ENCODE measurements at regions not wholly inside any gene's neighbourhood (a gene's known extent, or its start where the extent isn't known, plus 50 kb on each side); places are given as distances from the start of the nearest gene placed in this dataset.
A peak's percentile ranks its signal among the peaks of the same experiment; 100 is the strongest.

- ChIA-PET CTCF (no interaction called here), POLR2A (no interaction called here)
- no peak for DNase-seq (ENCODE audit: extremely low spot score)
- no peak for TF ChIP-seq BHLHE40 (IDR thresholded peaks at IDR 0.05; ENCODE audit: borderline replicate concordance)
Observed at GRCh38 chr10:130300608-130301020, 164.4 kb downstream of the GLRX3 start.

GRCh38 chr10:130301021-130301892, 165.1 kb downstream of the GLRX3 start:
- ChIA-PET CTCF (no interaction called here), POLR2A (no interaction called here)
- DNase-seq (ENCODE audit: extremely low spot score), result no peak
- TF ChIP-seq FOXA1 (IDR thresholded peaks at IDR 0.05), result no peak
- TF ChIP-seq BHLHE40 (IDR thresholded peaks at IDR 0.05; ENCODE audit: borderline replicate concordance), result no peak
- TF ChIP-seq ZNF384 (IDR thresholded peaks at IDR 0.05), result no peak
- no peak for TF ChIP-seq FOXK2 (IDR thresholded peaks at IDR 0.05)

GRCh38 chr10:130326954-130327353, 190.8 kb downstream of the GLRX3 start:
- TF ChIP-seq FOXK2 (IDR thresholded peaks at IDR 0.05) (no peak), SP1 (IDR thresholded peaks at IDR 0.05) (no peak), LEF1 (IDR thresholded peaks at IDR 0.05; ENCODE audit: borderline replicate concordance) (no peak), BHLHE40 (IDR thresholded peaks at IDR 0.05; ENCODE audit: borderline replicate concordance) (no peak), ELF4 (IDR thresholded peaks at IDR 0.05) (no peak), NFRKB (IDR thresholded peaks at IDR 0.05) (no peak), SUZ12 (IDR thresholded peaks at IDR 0.05) (no peak), ARNT (IDR thresholded peaks at IDR 0.05) (no peak), TARDBP (IDR thresholded peaks at IDR 0.05) (no peak)
- DNase-seq (ENCODE audit: extremely low spot score), result no peak
- ChIA-PET CTCF (no interaction called here), POLR2A (no interaction called here)

- ChIA-PET CTCF (no interaction called here), POLR2A (no interaction called here)
- TF ChIP-seq FOXK2 (IDR thresholded peaks at IDR 0.05), result no peak
- no peak for DNase-seq (ENCODE audit: extremely low spot score)
Observed at GRCh38 chr10:130329792-130330191, 193.6 kb downstream of the GLRX3 start.

- CTCF ChIA-PET, result no interaction called here
- DNase-seq (ENCODE audit: extremely low spot score), result no peak
- POLR2A ChIA-PET, result no interaction called here
- TF ChIP-seq FOXK2 (IDR thresholded peaks at IDR 0.05), result no peak
- TF ChIP-seq FOXA1 (IDR thresholded peaks at IDR 0.05), result no peak
- TF ChIP-seq SUZ12 (IDR thresholded peaks at IDR 0.05), result no peak
- no peak for TF ChIP-seq FOXM1 (IDR thresholded peaks at IDR 0.05; ENCODE audit: borderline replicate concordance)
Observed at GRCh38 chr10:130333185-130333584, 197.0 kb downstream of the GLRX3 start.

- POLR2A ChIA-PET, result no interaction called here
- TF ChIP-seq SUZ12 (IDR thresholded peaks at IDR 0.05) (no peak), ZNF384 (IDR thresholded peaks at IDR 0.05) (no peak), NFRKB (IDR thresholded peaks at IDR 0.05) (no peak), HDGF (IDR thresholded peaks at IDR 0.05; ENCODE audit: borderline replicate concordance) (no peak), FOXA1 (IDR thresholded peaks at IDR 0.05) (no peak)
- CTCF ChIA-PET, result no interaction called here
- DNase-seq (ENCODE audit: extremely low spot score), result no peak
Observed at GRCh38 chr10:130335336-130335735, 199.1 kb downstream of the GLRX3 start.

GRCh38 chr10:130336617-130337304, 200.6 kb downstream of the GLRX3 start:
- peak; percentile 33 for DNase-seq (ENCODE audit: extremely low spot score)
- no peak for TF ChIP-seq FOXA1 (IDR thresholded peaks at IDR 0.05)
- ChIA-PET CTCF (no interaction called here), POLR2A (no interaction called here)

GRCh38 chr10:130337305-130337640, 201.1 kb downstream of the GLRX3 start:
- ChIA-PET POLR2A (no interaction called here), CTCF (no interaction called here)
- DNase-seq (ENCODE audit: extremely low spot score), result no peak
- TF ChIP-seq FOXM1 (IDR thresholded peaks at IDR 0.05; ENCODE audit: borderline replicate concordance) (no peak), HDGF (IDR thresholded peaks at IDR 0.05; ENCODE audit: borderline replicate concordance) (no peak), ARNT (IDR thresholded peaks at IDR 0.05) (no peak), ELF4 (IDR thresholded peaks at IDR 0.05) (no peak), LEF1 (IDR thresholded peaks at IDR 0.05; ENCODE audit: borderline replicate concordance) (no peak), NFRKB (IDR thresholded peaks at IDR 0.05) (no peak), BHLHE40 (IDR thresholded peaks at IDR 0.05; ENCODE audit: borderline replicate concordance) (no peak), FOXK2 (IDR thresholded peaks at IDR 0.05) (no peak), TARDBP (IDR thresholded peaks at IDR 0.05) (no peak), CTBP1 (IDR thresholded peaks at IDR 0.05; ENCODE audit: borderline replicate concordance) (no peak)

- no peak for DNase-seq (ENCODE audit: extremely low spot score)
- ChIA-PET POLR2A (no interaction called here), CTCF (interaction anchor here (0.6 kb wide), 1 partner anchor 1248 kb away, joined by 3 read pairs; no protein-coding TSS in a partner anchor)
- TF ChIP-seq NFRKB (IDR thresholded peaks at IDR 0.05) (no peak), HDGF (IDR thresholded peaks at IDR 0.05; ENCODE audit: borderline replicate concordance) (no peak), LEF1 (IDR thresholded peaks at IDR 0.05; ENCODE audit: borderline replicate concordance) (no peak), ARNT (IDR thresholded peaks at IDR 0.05) (no peak), SP1 (IDR thresholded peaks at IDR 0.05) (no peak), FOXK2 (IDR thresholded peaks at IDR 0.05) (no peak), ELF4 (IDR thresholded peaks at IDR 0.05) (no peak), L3MBTL2 (conservative IDR thresholded peaks at IDR 0.05) (no peak), CTBP1 (IDR thresholded peaks at IDR 0.05; ENCODE audit: borderline replicate concordance) (no peak), SUZ12 (IDR thresholded peaks at IDR 0.05) (no peak), ZNF384 (IDR thresholded peaks at IDR 0.05) (no peak), FOXA1 (IDR thresholded peaks at IDR 0.05) (no peak), FOXM1 (IDR thresholded peaks at IDR 0.05; ENCODE audit: borderline replicate concordance) (no peak)
Observed at GRCh38 chr10:130337696-130338635, 201.8 kb downstream of the GLRX3 start.

Data from HEK293T (cell line).